CD4-positive, alpha-beta T cell treated with Interleukin-1 beta for 1 hour (primary cell): ENCODE measurements at regions not wholly inside any gene's neighbourhood (a gene's known extent, or its start where the extent isn't known, plus 50 kb on each side); places are given as distances from the start of the nearest gene placed in this dataset.
"Not testable (repeated sequence)": the region's sequence is repeated elsewhere in the genome, so short reads cannot be mapped to it uniquely, and the experiment has no call there.

ENCODE experiments used
- DNase-seq, 2 donors: peaks; one replicate each; pipeline ENCODE4 v3.0.0-alpha.2; 2020 to 2022

- DNase-seq: no peak
Measured at GRCh38 chr2:159880729-159881128, 82.7 kb upstream of the CD302 start.

GRCh38 chr2:159879051-159879604, 81.1 kb upstream of the CD302 start:
- no peak for DNase-seq

- DNase-seq: no peak
Measured at GRCh38 chr2:159875083-159875482, 77.1 kb upstream of the CD302 start.

GRCh38 chr2:159873258-159873657, 75.2 kb upstream of the CD302 start:
- no peak for DNase-seq

- DNase-seq: no peak
Measured at GRCh38 chr2:159872353-159872752, 74.3 kb upstream of the CD302 start.

- not testable (repeated sequence) for DNase-seq
Measured at GRCh38 chr2:159868598-159869159, 70.7 kb upstream of the CD302 start.

GRCh38 chr2:159867567-159868361, 69.8 kb upstream of the CD302 start:
- DNase-seq: no peak

- DNase-seq: no peak
Measured at GRCh38 chr2:159863526-159864160, 65.6 kb upstream of the CD302 start.

GRCh38 chr2:159860581-159861310, 62.7 kb upstream of the CD302 start:
- DNase-seq: no peak

- DNase-seq: no peak
Measured at GRCh38 chr2:159859583-159859982, 61.6 kb upstream of the CD302 start.

GRCh38 chr2:159856760-159857159, 58.8 kb upstream of the CD302 start:
- no peak for DNase-seq

GRCh38 chr2:159855557-159856061, 57.6 kb upstream of the CD302 start:
- peak in 1 of 2 donors; percentile 6 for DNase-seq

- DNase-seq: no peak
Measured at GRCh38 chr2:159855143-159855542, 57.1 kb upstream of the CD302 start.

GRCh38 chr2:159854481-159854880, 56.5 kb upstream of the CD302 start:
- no peak for DNase-seq

GRCh38 chr2:159853101-159853500, 55.1 kb upstream of the CD302 start:
- DNase-seq: no peak

GRCh38 chr2:159851941-159852340, 53.9 kb upstream of the CD302 start:
- no peak for DNase-seq

- DNase-seq: no peak
Measured at GRCh38 chr2:159850789-159851188, 52.8 kb upstream of the CD302 start.

GRCh38 chr2:159849160-159849813, 51.3 kb upstream of the CD302 start:
- DNase-seq: no peak
